CD4-positive, alpha-beta T cell treated with Interferon gamma for 1 hour (primary cell): ENCODE measurements at regions not wholly inside any gene's neighbourhood (a gene's known extent, or its start where the extent isn't known, plus 50 kb on each side); places are given as distances from the start of the nearest gene placed in this dataset.
"Not testable (repeated sequence)": the region's sequence is repeated elsewhere in the genome, so short reads cannot be mapped to it uniquely, and the experiment has no call there.

ENCODE experiments used
- DNase-seq: peaks from one replicate; pipeline ENCODE4 v3.0.0-alpha.2; 2020

DNA sequence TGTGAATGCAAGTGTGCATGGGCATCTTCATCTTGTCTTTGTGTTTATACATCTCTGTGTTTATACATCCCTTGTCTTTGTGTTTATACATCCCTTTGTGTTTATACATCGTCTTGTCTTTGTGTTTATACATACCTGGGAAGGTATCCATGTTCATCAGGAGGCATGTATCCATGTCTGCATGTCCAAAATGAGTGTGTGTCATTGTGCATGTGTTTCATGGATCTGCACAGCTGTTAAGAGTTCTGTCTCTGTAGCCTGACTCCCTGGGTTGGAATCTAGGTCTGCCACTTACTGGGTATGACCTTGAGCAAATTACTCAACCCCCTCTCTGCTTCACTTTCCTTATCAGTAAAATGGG is 50.1 kb upstream of the SIRPA start:
- no peak for DNase-seq

DNA sequence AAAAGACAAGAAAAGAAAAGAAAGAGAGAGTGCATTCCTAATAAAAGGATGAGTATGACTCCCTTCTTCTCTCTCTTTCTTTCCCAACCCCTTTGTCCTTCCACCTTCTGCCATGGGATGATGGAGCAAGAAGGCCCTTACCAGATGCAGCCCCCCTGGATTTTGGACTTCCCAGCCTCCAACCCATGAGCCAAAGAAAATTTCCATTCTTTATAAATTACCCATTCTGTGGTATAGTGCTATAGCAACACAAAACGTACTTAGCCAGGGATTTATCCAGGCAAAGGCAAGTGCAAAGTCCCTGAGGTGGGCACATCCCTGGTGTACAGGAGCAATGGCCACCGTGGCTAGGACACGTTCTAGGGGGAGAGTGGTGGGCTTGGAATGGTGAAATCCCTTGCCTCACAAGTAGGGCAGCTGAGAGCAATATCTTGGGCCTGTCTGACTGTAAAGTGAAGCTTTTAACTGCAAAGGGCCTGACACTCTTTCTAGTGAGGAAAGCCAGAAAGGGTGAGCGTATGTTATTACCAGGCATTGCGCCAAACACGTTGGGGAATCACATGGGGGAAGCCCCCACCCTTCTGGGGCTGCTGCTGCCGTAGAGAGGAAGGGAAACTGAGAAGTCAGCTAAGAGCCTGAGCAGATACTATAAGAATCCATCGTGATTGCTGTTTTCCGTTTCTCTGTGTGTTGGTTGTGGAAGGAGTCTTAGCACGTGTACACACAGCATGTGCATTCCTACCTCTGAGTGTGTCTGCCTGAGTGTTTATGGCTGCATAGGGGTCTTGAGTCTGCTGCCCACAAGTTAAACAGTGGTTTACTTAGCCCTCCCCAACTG is 50.7 kb upstream of the SIRPA start:
- peak; percentile 74 for DNase-seq

DNA sequence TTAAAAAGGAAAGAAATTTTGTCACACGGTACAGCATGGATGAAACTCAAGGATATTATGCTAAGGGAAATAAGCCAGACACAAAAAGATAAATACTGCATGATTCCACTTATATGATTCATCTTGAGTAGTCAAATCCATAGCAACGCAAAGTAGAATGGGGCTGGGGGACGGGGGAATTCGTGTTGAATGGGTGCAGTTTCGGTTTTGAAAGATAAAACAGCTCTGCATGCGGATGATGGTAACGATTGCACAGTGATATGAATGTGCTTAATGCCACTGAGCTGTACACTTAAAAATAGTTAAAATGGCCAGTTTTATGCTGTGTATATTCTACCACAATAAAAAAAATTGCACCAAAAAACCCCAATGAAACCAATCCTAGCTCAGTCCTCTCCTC is 52.9 kb upstream of the SIRPA start:
- no peak for DNase-seq

GRCh38 chr20:1841554-1842140 is 53.6 kb upstream of the SIRPA start:
- no peak for DNase-seq

DNA sequence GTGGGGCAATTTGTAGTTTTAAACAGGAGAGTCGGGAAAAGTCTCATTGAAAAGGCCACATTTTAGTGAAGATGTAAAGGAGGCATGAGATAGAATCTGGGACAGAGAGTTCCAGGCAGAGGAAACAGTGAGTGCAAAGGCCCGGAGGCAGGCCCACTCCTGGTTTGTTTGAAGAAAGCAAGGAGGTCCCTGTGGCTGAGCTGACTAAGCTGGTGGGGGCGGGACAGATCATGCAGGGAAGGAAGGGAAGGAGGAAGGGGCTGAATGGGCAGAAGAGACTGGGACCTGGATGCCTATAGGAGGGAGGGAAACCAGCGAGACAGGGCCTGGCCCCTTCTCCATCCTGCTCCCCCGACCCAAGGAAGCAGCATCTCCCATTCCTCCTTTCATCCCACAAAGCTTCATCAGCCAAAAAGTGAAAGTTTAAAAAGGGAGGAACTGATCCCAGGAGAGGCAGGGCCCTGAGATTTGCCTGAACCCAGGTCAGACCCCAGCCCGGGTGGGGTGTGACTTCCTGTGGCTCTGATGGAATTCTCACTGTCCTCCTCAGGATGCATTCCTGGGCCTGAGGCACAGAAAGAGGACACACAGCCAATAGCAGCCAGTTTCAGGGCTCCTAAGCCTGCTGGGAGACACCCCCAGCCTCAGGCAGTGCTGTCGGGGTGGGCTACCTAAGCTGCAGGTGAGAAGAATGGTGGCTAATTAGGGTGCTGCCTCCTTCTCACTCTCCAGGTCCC is 54.2 kb upstream of the SIRPA start:
- DNase-seq = no peak

DNA sequence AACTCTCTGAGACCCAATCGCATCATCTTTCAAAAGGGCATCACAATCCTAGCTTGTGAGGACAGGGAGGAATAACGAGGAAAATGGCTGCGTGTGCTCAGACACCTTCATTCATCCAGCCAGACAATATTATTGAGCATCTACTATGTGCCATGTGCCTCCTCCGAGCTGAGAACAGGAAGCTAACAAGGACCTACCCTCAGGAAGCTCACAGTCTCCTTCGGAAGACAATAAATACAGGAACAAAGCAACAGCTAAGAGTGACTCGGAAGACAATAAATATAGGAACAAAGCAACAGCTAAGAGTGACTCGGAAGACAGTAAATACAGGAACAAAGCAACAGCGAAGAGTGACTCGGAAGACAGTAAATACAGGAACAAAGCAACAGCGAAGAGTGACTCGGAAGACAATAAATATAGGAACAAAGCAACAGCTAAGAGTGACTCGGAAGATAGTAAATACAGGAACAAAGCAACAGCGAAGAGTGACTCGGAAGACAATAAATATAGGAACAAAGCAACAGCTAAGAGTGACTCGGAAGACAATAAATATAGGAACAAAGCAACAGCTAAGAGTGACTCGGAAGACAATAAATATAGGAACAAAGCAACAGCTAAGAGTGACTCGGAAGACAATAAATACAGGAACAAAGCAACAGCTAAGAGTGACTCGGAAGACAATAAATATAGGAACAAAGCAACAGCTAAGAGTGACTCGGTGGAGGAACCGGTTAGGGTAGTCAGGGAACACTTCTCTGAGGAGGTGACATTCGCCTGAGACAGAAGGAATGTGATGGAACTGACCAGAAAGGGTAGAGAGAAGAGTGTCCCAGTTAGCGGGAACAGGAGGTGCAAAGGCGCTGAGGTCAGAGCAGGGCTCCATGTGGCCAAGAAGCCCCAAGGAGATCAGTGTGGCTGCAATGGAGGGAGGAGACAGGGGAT is 55.6 kb upstream of the SIRPA start:
- DNase-seq = not testable (repeated sequence)

DNA sequence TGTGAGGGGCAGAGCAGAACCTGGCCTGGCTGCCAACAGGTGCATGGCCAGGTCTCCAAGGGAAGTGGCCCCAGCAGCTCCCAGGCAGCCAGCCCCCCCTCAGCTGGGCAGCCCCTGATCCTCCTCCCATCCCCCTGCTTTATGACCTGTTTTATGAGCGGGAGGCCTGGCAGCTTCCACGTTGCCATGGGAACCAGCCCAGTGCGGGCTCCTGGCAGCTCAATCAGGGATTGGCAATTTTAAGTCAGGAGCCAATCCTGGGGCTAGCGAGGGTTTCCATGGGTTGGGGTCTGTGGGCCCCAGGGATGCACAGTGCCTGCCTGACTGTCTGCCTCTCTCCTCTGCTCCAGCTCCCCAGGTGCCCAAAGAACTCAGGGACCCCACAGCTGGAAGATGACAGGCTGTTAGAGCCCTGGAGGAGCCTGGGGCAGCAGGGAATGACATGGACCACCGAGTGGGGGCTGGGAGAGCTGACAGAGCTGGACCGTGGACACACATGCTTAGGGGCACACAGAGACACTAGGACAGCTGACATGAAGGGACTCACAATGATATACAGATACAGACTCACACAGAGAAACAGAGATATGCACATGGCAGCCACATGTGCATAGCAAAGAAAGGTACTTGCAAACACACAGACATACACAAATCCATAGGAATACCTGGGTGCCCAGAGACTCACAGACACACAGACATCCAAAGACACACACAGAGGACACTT is 56.5 kb upstream of the SIRPA start:
- DNase-seq = no peak

DNA sequence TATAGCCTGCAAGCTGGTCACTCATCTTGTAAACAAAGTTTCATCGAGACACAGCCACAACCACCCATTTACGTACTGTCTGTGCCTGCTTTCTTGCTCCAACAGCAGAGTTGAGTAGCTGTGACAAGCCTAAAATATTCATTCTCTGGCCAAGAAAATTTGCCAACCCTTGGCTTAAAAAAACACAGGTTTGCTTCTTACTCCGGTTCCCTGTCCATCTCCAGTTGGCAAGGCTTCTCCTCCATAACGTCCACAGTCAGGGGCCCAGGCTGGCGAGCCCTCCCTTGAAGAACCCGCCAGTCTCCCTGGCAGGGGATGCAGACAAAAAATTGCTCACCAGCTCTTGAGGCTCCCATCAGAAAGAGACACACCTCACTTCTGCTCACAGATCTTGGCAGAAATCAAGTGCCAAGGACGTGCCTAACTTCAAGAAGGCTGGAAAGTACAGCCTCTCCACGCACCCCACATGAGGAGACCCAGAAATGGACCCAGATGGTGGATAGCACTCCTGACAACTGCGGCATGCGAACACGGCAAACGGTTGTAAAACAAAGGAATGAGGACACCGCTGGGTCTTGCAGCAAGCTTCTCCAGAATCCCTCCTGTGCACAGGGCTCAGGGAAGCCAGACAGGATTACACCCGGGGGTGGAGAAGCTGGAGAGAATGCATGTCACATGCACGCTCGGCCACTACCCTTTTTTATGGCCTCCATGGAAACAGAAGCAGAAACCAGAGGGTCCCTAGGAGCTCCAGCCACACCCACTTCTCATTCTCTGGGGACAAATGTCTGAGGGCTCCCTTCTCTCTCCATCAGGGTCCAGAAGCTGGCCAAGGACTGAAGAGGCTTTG is 59.8 kb upstream of the SIRPA start:
- DNase-seq = no peak

- DNase-seq = no peak
These were observed 61.2 kb upstream of the SIRPA start for GRCh38 chr20:1833728-1834726.

GRCh38 chr20:1833216-1833615 is 62.0 kb upstream of the SIRPA start:
- no peak for DNase-seq

DNA sequence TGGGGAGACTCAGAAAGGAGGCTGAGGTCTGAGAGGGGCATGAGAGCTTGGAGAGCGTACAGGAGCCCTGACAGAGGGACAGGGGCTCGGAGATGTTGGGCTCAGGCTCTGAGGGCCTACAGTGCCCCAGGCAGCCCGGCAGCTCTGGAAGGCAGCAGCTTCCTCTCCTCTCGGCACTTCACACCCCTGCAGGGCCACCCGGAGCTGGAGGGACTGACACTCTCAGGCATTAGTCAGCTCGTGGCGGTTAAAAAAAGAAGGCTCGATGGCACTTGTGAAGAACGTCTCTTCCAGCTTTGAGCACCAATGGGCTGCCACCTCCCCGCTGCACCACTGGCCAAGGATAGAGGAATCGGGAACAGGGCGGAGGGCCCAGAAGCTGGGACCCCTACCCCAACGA is 62.6 kb upstream of the SIRPA start:
- no peak for DNase-seq

- no peak for DNase-seq
These were observed 63.6 kb upstream of the SIRPA start for GRCh38 chr20:1831606-1832005.

GRCh38 chr20:1831096-1831495 is 64.1 kb upstream of the SIRPA start:
- DNase-seq = no peak

DNA sequence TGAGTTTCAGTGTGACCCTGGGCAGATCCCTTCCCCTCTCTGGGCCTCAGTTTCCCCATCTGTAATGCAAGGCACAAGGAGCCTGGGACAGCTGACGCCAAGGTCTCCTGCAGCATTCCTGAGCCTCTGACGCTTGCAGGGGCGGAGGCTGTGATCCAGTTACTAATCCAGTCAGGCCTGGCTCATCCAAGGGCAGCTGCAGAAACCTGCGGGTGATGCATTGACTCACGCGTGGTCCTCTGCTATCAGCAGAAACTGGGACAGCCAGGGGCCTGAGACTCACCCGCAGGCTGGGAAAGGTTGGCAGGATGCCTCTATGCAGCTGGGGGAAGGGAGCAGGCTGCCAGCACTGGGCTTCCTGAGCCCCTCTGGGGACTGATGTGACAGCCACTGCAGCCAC is 65.0 kb upstream of the SIRPA start:
- DNase-seq = no peak

GRCh38 chr20:1829531-1829930 is 65.7 kb upstream of the SIRPA start:
- no peak for DNase-seq

- no peak for DNase-seq
These were observed 66.4 kb upstream of the SIRPA start for GRCh38 chr20:1828786-1829131.

DNA sequence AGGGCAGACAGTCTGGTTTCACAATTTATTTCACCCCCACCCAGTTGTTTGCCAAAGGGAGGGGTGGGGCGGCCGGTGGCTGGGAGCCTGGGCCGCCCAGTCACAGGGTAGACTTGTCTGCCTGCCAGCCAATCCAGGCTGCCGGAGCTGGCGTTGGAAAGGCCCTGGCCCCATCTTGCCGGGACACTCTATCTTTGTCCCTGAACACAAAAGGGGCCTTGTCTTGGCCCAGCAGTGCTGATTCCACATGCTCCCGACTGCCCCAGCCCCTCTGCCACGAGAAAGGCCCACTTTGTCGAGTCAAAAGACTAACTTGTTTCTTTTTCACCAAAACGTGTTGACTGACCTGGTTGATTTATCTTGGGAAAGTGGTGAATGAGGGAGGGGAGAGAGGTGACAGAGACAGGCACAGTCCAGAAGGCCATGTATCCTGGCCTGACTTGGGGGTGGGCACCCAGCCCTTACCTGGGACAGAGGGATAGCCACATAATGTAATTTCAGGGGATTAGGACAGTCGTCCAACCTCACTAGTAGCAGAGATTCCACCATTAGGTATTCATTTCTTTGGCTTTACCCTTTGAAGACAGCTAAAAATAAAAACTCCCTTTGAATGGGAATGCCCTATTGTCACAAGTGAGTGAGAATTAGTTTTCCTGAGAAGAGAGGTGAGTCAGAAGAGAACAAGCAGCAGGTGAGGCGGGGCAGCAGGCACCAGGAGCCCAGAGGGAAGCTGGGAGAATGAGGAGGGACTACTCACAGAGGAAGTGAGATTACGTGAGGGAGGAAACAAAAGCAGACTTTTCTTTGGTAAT is 67.0 kb upstream of the SIRPA start:
- no peak for DNase-seq

DNA sequence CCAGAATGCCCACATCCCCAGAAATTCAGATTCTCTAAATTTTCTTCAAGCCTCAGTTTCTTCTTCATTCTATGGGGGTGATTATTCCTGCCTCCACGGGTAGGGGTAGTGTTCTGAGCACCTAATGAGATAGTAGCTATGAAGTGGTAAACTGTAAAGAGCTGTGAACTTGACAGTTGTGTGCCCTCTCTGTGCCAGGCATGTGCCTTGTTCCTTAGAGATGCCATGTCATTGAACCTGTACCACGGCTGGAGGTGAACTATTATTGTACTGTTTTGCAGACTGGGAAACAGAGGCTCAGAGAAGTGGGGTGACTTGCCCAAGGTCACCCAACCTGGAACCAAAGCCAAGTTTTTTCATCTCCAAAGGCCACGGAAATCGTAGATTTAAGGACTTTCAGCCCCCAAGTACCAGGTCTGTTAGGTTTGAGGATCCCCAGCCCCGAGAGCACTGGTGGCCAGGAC is 67.7 kb upstream of the SIRPA start:
- no peak for DNase-seq

GRCh38 chr20:1825938-1826445 is 69.2 kb upstream of the SIRPA start:
- DNase-seq = no peak
